ENCODE measurements at regions not wholly inside any gene's neighbourhood (a gene's known extent, or its start where the extent isn't known, plus 50 kb on each side); places are given as distances from the start of the nearest gene placed in this dataset.

DNA sequence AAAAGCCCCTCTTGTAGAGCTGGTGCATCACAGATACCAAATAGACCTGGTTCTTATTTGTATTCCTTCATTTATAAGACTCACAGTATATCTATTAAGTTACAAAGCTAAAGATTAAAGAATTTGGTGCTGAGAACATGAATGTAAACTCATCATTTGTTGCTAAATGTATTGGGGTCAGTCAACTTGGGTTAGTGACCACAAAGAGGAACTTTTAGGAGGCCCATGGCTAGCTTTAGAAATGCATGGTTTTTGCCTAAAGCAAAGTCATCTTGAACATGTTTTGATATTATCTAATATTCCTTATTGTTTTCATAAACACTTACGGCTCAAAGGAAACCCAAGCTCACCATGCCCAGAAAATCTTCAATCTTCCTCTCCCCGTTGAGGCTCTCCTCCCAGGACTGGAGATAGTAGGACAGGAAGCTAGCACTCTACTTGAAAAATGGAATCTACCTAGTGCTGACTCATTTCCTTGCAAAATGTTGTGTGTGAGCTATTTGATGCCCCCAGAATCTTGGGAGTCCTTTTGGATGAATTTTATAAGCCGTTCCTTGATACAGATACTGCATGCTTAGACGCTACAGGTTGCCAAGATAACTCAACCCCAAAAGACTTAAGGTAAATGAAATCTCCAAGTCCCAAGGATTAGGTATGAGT, 121.4 kb downstream of the BMP2 start:
- no peaks in the 10 kb centered on the region for H3K27me3 Mint-ChIP-seq (ENCODE audit: low read depth)
- H3K4me1 Mint-ChIP-seq (ENCODE audit: low read depth) = no peaks in the 10 kb centered on the region
- no peaks in the 10 kb centered on the region for H3K36me3 Mint-ChIP-seq (ENCODE audit: low read depth)
- H3K9me3 Mint-ChIP-seq = peaks cover 6% of the 10 kb centered on the region
- no peak overlapping the region for H3K4me3 Mint-ChIP-seq
- H3K27ac Mint-ChIP-seq = no peak overlapping the region
- DNase-seq = no peak
- intact Hi-C loops (cut with micrococcal nuclease) = no loop called here
- CTCF ChIA-PET = no interaction called here

DNA sequence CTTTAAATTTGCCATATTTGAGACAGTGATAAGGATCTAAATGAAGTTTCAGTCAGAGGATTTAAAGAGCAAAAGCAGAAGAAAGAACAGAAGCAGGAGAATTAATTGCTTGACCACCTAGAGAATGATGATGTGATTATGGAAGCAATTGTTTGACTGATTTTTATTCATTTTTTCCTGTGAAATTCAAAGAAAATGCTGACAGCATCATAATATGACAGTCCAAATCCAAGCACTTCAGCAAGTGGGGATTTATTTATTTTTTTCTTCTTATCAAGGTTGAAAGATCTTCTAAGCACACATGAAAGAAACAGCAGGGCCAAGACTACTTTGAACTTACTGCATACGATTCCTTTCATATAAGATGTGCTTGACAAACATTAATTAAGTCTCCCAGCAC, 125.2 kb downstream of the BMP2 start:
- no peaks in the 10 kb centered on the region for H3K36me3 Mint-ChIP-seq (ENCODE audit: low read depth)
- no peaks in the 10 kb centered on the region for H3K27me3 Mint-ChIP-seq (ENCODE audit: low read depth)
- H3K4me3 Mint-ChIP-seq = no peak overlapping the region
- CTCF ChIA-PET = no interaction called here
- no peak overlapping the region for H3K27ac Mint-ChIP-seq
- DNase-seq = no peak
- peaks cover 3% of the 10 kb centered on the region for H3K9me3 Mint-ChIP-seq
- H3K4me1 Mint-ChIP-seq (ENCODE audit: low read depth) = no peaks in the 10 kb centered on the region
- intact Hi-C loops (cut with micrococcal nuclease) = no loop called here

DNA sequence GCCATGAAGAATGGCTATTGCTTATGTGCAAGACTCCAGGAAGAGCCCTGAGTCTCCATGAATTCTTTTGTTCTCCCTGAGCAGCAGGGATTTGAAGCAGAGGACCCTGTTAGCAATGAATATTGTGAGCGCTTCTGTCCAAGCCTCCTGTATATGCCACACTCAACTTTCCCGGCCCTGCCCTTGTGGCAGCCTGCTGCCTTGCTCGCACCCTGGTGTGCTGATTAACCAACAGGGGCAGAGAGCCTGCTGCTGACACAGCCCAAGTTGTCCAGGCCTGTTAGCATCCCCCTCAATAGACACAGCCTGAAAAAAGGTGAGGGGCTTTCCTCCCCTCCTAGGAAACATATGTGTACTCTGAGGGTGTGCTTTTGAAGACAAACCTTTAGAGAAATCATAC, 131.4 kb downstream of the BMP2 start:
- intact Hi-C loops (cut with micrococcal nuclease) = no loop called here
- H3K27ac Mint-ChIP-seq = no peak overlapping the region
- no peak for DNase-seq
- H3K4me1 Mint-ChIP-seq (ENCODE audit: low read depth) = no peaks in the 10 kb centered on the region
- H3K9me3 Mint-ChIP-seq = peaks cover 5% of the 10 kb centered on the region
- CTCF ChIA-PET = no interaction called here
- H3K36me3 Mint-ChIP-seq (ENCODE audit: low read depth) = no peaks in the 10 kb centered on the region
- no peaks in the 10 kb centered on the region for H3K27me3 Mint-ChIP-seq (ENCODE audit: low read depth)
- no peak overlapping the region for H3K4me3 Mint-ChIP-seq

DNA sequence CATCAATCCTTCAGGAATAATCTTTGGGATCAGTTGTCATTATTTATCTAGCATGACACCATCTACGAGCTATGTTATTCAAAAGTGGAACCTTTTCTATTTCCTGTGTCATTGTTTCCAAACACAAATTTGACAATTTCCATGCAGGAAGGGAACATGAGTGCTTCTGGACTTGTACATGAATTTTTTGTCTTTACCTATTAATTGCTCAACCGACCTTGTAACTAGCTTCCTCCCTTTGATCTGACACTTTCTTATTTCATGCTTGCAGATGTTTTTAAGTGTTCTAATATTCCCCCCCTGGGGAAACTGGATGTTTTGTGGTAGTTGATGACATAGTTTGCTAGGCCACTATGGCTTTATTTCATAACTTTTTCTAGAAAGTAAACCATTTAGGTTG, 139.4 kb downstream of the BMP2 start:
- Mint-ChIP-seq H3K9me3 (peaks cover 7% of the 10 kb centered on the region), H3K36me3 (ENCODE audit: low read depth) (no peaks in the 10 kb centered on the region), H3K27me3 (ENCODE audit: low read depth) (no peaks in the 10 kb centered on the region), H3K4me3 (no peak overlapping the region), H3K27ac (no peak overlapping the region), H3K4me1 (ENCODE audit: low read depth) (no peaks in the 10 kb centered on the region)
- intact Hi-C loops (cut with micrococcal nuclease) = no loop called here
- no peak for DNase-seq
- CTCF ChIA-PET = no interaction called here

DNA sequence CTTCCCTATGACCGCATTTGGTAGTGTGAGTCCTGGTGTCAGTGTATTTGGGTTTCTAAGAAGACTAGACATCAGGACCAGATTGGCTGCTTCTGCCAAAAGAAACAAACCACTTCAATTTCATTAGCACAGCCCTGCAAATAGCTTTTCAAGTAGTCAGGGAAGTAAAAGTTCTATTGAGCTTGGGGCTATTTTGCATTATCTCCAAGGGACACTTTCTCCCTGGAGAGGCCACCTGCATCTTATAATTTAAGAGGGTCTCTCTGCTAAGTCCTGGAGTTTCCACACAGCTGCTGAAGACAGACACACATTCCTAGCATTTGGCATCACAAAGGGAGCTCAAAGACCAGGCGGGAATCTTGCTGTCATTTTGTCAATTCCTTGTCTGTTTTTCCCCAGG, 141.2 kb downstream of the BMP2 start:
- H3K27ac Mint-ChIP-seq = no peak overlapping the region
- intact Hi-C loops (cut with micrococcal nuclease) = no loop called here
- no peaks in the 10 kb centered on the region for H3K36me3 Mint-ChIP-seq (ENCODE audit: low read depth)
- DNase-seq = no peak
- H3K9me3 Mint-ChIP-seq = peaks cover 5% of the 10 kb centered on the region
- H3K4me1 Mint-ChIP-seq (ENCODE audit: low read depth) = no peaks in the 10 kb centered on the region
- CTCF ChIA-PET = interaction anchor here (0.6 kb wide), 1 partner anchor 1180 kb away, joined by 3 read pairs; no protein-coding TSS in a partner anchor
- H3K4me3 Mint-ChIP-seq = no peak overlapping the region
- no peaks in the 10 kb centered on the region for H3K27me3 Mint-ChIP-seq (ENCODE audit: low read depth)

DNA sequence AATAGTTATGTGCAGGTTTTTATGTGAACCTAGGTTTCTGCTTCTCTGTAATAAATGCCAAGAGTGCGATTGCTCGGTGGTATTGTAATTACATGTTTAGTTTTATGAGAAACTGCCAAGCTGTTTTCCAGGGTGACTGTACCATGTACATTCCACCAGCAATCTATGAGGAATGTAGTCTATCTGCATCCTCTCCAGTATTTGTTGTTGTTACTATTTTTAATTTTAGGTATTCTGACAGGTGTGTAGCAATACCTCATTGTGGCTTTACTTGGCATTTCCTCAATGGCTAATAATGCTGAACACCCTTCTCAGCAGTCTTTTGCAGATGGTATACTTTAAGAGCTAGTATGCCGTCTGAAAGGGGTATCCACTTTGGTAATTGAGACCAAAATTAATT, 142.1 kb downstream of the BMP2 start:
- H3K9me3 Mint-ChIP-seq = peaks cover 5% of the 10 kb centered on the region
- intact Hi-C loops (cut with micrococcal nuclease) = no loop called here
- H3K36me3 Mint-ChIP-seq (ENCODE audit: low read depth) = no peaks in the 10 kb centered on the region
- H3K27ac Mint-ChIP-seq = no peak overlapping the region
- H3K4me1 Mint-ChIP-seq (ENCODE audit: low read depth) = no peaks in the 10 kb centered on the region
- CTCF ChIA-PET = interaction anchor here (0.6 kb wide), 1 partner anchor 1179 kb away, joined by 3 read pairs; no protein-coding TSS in a partner anchor
- H3K27me3 Mint-ChIP-seq (ENCODE audit: low read depth) = no peaks in the 10 kb centered on the region
- DNase-seq = no peak
- H3K4me3 Mint-ChIP-seq = no peak overlapping the region

DNA sequence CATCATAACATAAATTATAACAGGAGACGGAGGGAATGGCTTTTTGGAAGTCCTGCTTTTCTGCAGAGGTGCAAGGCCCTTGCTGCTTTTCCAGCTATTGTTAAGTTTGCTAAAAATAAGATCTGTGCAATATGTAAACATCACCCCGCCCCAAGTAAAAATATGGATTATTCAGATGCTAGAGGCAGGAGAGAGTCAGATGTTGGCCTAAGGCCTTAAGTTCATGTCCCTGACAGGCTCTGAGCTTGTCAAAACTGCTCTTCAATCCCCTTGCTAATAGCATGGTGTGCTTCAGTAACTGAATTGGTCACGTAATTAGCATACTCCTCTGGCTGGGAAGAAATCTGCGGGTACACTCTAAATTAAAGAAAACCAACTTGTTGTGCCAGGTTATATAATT, 147.5 kb downstream of the BMP2 start:
- H3K27me3 Mint-ChIP-seq (ENCODE audit: low read depth) = no peaks in the 10 kb centered on the region
- DNase-seq = no peak
- no peaks in the 10 kb centered on the region for H3K36me3 Mint-ChIP-seq (ENCODE audit: low read depth)
- CTCF ChIA-PET = interaction anchor here (0.7 kb wide), 1 partner anchor 980 kb away, joined by 4 read pairs; no protein-coding TSS in a partner anchor
- H3K4me1 Mint-ChIP-seq (ENCODE audit: low read depth) = no peaks in the 10 kb centered on the region
- no peak overlapping the region for H3K4me3 Mint-ChIP-seq
- H3K27ac Mint-ChIP-seq = no peak overlapping the region
- intact Hi-C loops (cut with micrococcal nuclease) = no loop called here
- H3K9me3 Mint-ChIP-seq = peaks cover 4% of the 10 kb centered on the region

DNA sequence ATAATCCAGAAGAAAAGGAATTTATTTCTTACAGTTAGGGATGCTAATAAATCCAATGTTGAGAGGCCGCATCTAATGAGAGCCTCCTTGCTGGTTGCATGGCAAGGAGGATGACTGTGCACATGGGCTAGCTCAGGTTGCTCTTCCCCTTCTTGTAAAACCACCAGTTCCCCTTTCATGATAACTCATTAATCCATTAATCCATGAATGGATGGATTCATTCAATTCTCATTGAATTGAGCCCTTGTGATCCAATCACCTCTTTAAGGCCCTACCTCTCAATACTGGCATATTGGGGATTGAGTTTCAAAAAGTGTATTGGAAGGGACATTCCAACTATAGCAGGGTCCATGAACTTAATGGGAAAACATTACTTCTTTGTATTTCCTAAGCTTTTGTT, 149.5 kb downstream of the BMP2 start:
- no peak for DNase-seq
- Mint-ChIP-seq H3K27me3 (ENCODE audit: low read depth) (no peaks in the 10 kb centered on the region), H3K36me3 (ENCODE audit: low read depth) (no peaks in the 10 kb centered on the region), H3K4me1 (ENCODE audit: low read depth) (no peaks in the 10 kb centered on the region), H3K4me3 (no peak overlapping the region), H3K9me3 (peaks cover 2% of the 10 kb centered on the region), H3K27ac (no peak overlapping the region)
- intact Hi-C loops (cut with micrococcal nuclease) = no loop called here
- CTCF ChIA-PET = no interaction called here

DNA sequence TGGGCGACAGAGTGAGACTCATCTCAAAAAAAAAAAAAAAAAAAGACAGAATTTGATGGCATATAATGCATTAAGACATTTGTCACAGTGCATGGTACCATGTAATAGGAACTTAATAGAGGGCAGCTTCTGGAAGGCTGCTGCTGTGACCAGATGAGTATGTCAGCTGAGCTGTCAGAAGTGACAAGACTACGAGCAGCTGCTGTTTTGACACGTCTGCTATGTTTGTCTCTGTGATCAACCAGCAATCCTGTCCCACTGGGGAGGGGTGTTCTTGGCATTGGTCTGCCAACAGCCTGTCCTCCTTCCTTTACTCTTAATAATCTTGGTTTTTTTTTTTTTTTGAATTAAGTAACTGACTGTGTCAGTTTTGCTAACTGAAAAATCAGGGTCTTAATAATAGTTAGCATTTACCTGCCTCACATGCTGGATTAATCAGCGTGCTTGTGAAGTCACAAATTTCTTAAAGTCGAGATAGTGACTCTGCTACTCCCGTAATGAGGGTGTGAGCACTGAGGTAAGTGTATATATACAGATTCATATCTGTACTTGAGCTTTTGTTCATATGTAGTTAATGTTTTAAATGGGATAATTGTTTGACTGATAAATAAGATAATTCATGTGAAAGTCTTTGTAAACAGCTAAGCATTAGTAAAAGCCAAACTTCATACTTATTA, 152.4 kb downstream of the BMP2 start:
- H3K36me3 Mint-ChIP-seq (ENCODE audit: low read depth) = no peaks in the 10 kb centered on the region
- no peaks in the 10 kb centered on the region for H3K27me3 Mint-ChIP-seq (ENCODE audit: low read depth)
- CTCF ChIA-PET = no interaction called here
- no peaks in the 10 kb centered on the region for H3K4me1 Mint-ChIP-seq (ENCODE audit: low read depth)
- no peak for DNase-seq
- intact Hi-C loops (cut with micrococcal nuclease) = no loop called here
- no peak overlapping the region for H3K27ac Mint-ChIP-seq
- H3K4me3 Mint-ChIP-seq = no peak overlapping the region
- peaks cover 2% of the 10 kb centered on the region for H3K9me3 Mint-ChIP-seq

DNA sequence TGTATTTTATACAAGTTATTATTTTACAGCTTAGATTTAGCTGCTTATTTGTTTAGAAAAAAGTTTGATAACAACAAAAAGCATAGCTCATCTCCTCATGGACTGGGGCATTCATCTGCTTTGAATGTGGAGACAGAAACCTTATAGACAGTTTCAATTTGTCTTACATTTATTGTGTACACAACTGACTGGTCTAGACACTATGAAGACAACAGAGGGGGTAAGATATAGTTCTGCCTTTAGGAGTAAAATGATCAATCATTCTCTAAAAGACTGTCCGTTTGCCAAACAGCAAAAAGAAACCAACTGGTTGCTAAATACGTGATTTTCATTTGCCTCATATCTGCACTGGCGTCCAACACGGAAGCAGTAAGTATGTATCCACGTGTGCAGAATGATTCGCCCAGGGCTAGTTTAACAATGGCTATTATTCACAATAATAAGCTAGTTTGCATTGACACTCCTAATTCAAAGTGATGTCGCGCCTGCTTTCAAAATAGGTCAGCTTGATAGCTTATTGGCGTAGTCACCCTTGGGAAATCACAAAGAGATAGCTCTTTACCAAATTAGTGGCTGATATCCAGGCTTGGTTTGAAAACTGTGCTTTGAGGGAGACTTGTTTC, 153.6 kb downstream of the BMP2 start:
- Mint-ChIP-seq H3K27me3 (ENCODE audit: low read depth) (no peaks in the 10 kb centered on the region), H3K4me3 (no peak overlapping the region), H3K36me3 (ENCODE audit: low read depth) (no peaks in the 10 kb centered on the region), H3K9me3 (peaks cover 2% of the 10 kb centered on the region), H3K27ac (no peak overlapping the region), H3K4me1 (ENCODE audit: low read depth) (no peaks in the 10 kb centered on the region)
- CTCF ChIA-PET = no interaction called here
- DNase-seq = no peak
- intact Hi-C loops (cut with micrococcal nuclease) = no loop called here

DNA sequence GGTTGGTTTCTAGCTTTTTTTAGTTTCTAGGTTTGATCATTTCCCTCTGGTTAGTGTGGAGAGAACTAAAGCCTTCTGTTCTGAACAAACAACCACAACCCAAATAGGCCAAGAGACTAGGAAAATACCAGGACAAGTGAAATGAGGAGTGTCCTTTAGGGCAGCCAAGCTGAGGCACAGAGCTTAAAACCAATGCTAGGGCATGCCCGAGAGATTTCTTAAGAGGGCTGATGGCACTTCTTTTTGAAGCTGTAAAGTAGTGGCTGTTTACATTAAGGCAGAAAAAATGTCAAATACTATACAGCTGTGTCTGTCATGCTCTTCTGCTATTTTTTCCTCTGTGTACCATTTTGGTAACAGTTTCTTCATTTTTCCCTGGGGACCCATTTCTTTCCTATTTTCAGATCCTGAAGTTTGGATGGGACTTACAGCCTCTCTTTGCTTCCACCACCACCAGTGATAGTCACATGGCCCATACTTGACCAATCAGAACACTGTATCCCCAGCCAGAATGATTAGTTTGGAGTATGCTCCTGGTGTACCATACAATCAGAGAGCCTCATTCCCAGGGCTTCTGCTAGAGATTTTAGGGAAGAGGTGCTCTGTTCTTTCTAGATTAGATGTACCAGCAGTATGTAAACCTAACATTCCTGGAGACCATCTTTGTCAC, 154.4 kb downstream of the BMP2 start:
- Mint-ChIP-seq H3K4me3 (no peak overlapping the region), H3K27me3 (ENCODE audit: low read depth) (no peaks in the 10 kb centered on the region), H3K4me1 (ENCODE audit: low read depth) (no peaks in the 10 kb centered on the region), H3K36me3 (ENCODE audit: low read depth) (peaks cover 1% of the 10 kb centered on the region), H3K9me3 (peaks cover 4% of the 10 kb centered on the region), H3K27ac (no peak overlapping the region)
- intact Hi-C loops (cut with micrococcal nuclease) = no loop called here
- CTCF ChIA-PET = no interaction called here
- DNase-seq = no peak

DNA sequence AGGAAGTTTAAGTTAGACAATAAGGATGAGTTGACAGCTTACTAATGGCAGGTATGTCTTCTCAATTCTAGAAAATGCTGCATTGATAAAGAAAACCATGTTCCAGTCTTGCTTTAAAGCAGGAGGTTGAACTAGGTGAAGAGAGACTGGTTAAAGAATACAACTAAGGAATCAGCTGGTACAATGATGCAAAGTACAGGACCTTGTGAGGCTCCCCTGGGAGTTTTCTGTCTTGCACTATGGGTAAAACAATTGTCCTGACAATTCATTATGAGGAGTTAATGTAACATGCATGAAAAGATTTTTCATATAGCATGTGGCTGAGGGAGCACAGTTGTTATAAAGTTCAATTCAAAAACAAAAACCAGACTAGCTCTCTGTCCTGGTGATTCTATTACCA, 157.2 kb downstream of the BMP2 start:
- intact Hi-C loops (cut with micrococcal nuclease) = no loop called here
- H3K27me3 Mint-ChIP-seq (ENCODE audit: low read depth) = no peaks in the 10 kb centered on the region
- H3K27ac Mint-ChIP-seq = no peak overlapping the region
- DNase-seq = no peak
- CTCF ChIA-PET = no interaction called here
- H3K4me3 Mint-ChIP-seq = no peak overlapping the region
- H3K9me3 Mint-ChIP-seq = peaks cover 6% of the 10 kb centered on the region
- H3K36me3 Mint-ChIP-seq (ENCODE audit: low read depth) = peaks cover 1% of the 10 kb centered on the region
- no peaks in the 10 kb centered on the region for H3K4me1 Mint-ChIP-seq (ENCODE audit: low read depth)
